SU-DHL-6 (cell line): ENCODE measurements at regions not wholly inside any gene's neighbourhood (a gene's known extent, or its start where the extent isn't known, plus 50 kb on each side); places are given as distances from the start of the nearest gene placed in this dataset.

Experiments used
- H2AFZ ChIP-seq: fragments of 200-600 bp; sonication (generic); 2 replicates; pipeline ENCODE4 v1.6.1; 2014; ENCODE audit warnings: low read depth, mild to moderate bottlenecking, moderate library complexity, mixed read lengths, antibody characterized with exemption, low read length; ENCODE audit not compliant: severe bottlenecking
- H3F3A ChIP-seq: fragments of 200-600 bp; shearing (Covaris generic); 2 replicates; pipeline ENCODE4 v1.6.0; 2016; ENCODE audit warnings: antibody characterized with exemption, mild to moderate bottlenecking; ENCODE audit not compliant: insufficient read depth
- H3K27ac ChIP-seq: fragments of 200-600 bp; sonication (generic); 2 replicates; pipeline ENCODE4 v1.5.1; 2016; ENCODE audit warnings: low read depth, mild to moderate bottlenecking, low read length, moderate library complexity, mixed read lengths
- H3K27me3 ChIP-seq: fragments of 200-600 bp; sonication (generic), shearing (Covaris generic); 2 replicates; pipeline ENCODE4 v1.6.0; 2014; ENCODE audit warnings: mild to moderate bottlenecking, low read length
- H3K36me3 ChIP-seq: fragments of 200-600 bp; sonication (generic); 2 replicates; pipeline ENCODE4 v1.6.1; 2014; ENCODE audit warnings: mild to moderate bottlenecking, low read length, mixed read lengths
- H3K4me2 ChIP-seq: fragments of 300-600, 200-600 bp; shearing (Covaris generic), sonication (generic); 2 replicates; pipeline ENCODE4 v1.6.0; 2014; ENCODE audit warnings: low read length, low read depth, mild to moderate bottlenecking; ENCODE audit not compliant: poor library complexity, severe bottlenecking
- H3K4me3 ChIP-seq: fragments of 200-600 bp; sonication (generic); 2 replicates; pipeline ENCODE4 v1.5.1; 2014; ENCODE audit warnings: antibody characterized with exemption, low read length, mild to moderate bottlenecking, mixed read lengths; ENCODE audit not compliant: insufficient read depth, poor library complexity, severe bottlenecking
- H3K79me2 ChIP-seq: fragments of 200-600 bp; sonication (generic); 2 replicates; pipeline ENCODE4 v1.6.1; 2014; ENCODE audit warnings: mild to moderate bottlenecking, low read length, moderate library complexity; ENCODE audit not compliant: insufficient read depth
- H3K9ac ChIP-seq: fragments of 200-600 bp; sonication (generic); 2 replicates; pipeline ENCODE4 v1.7.0; 2014; ENCODE audit warnings: mild to moderate bottlenecking, low read length
- H3K9me2 ChIP-seq: fragments of 200-600 bp; sonication (generic); replicated peaks from 2 replicates; pipeline ENCODE4 v1.6.1; 2014; ENCODE audit warnings: low read length; ENCODE audit not compliant: insufficient read depth
- H3K9me3 ChIP-seq: fragments of 200-600 bp; sonication (generic); 2 replicates; pipeline ENCODE4 v1.6.1; 2014; ENCODE audit warnings: low read length, mixed read lengths; ENCODE audit not compliant: insufficient read depth
- H4K20me1 ChIP-seq: fragments of 200-600 bp; sonication (generic); 2 replicates; pipeline ENCODE4 v1.6.1; 2014; ENCODE audit warnings: low read depth, mild to moderate bottlenecking, antibody characterized with exemption, low read length, moderate library complexity, mixed read lengths
- CTCF ChIP-seq: fragments of 200-600 bp; sonication (generic); IDR thresholded peaks from one replicate; pipeline ENCODE4 v1.5.1; 2017; ENCODE audit warnings: antibody characterized with exemption, mild to moderate bottlenecking, low read length, moderate library complexity; ENCODE audit not compliant: insufficient read depth, poor library complexity, severe bottlenecking
- EZH2phosphoT487 ChIP-seq: fragments of 200-600 bp; sonication (generic), shearing (Covaris generic); conservative IDR thresholded peaks from 2 replicates; pipeline ENCODE4 v1.6.1; 2018; ENCODE audit warnings: mild to moderate bottlenecking, antibody characterized with exemption, low read length, moderate library complexity, mixed read lengths

- H3K36me3 ChIP-seq: no peaks in the 10 kb centered on the region
- no peaks in the 10 kb centered on the region for H3K9me2 ChIP-seq
Measured at GRCh38 chr3:15932348-15933300, 134.8 kb upstream of the ANKRD28 start.

GRCh38 chr3:15933439-15934139 is 135.8 kb upstream of the ANKRD28 start:
- no peak overlapping the region for H3K4me2 ChIP-seq
- no peak overlapping the region for H3K9ac ChIP-seq
- no peaks in the 10 kb centered on the region for H3K9me2 ChIP-seq
- H3K36me3 ChIP-seq: no peaks in the 10 kb centered on the region
- no peaks in the 10 kb centered on the region for H3K79me2 ChIP-seq
- TF ChIP-seq EZH2phosphoT487 (no peak), CTCF (no peak)
- no peak overlapping the region for H2AFZ ChIP-seq
- no peak overlapping the region for H3K27ac ChIP-seq
- no peaks in the 10 kb centered on the region for H4K20me1 ChIP-seq
- no peaks in the 10 kb centered on the region for H3K9me3 ChIP-seq
- no peaks in the 10 kb centered on the region for H3F3A ChIP-seq
- no peak overlapping the region for H3K4me3 ChIP-seq
- H3K27me3 ChIP-seq: no peaks in the 10 kb centered on the region

More at GRCh38 chr3:15932348-15933300, 134.8 kb upstream of the ANKRD28 start:
- Histone ChIP-seq H3K79me2 (no peaks in the 10 kb centered on the region), H3K9me3 (no peaks in the 10 kb centered on the region), H4K20me1 (no peaks in the 10 kb centered on the region), H3K9ac (no peak overlapping the region), H2AFZ (no peak overlapping the region), H3K27me3 (no peaks in the 10 kb centered on the region), H3K27ac (no peak overlapping the region), H3K4me3 (no peak overlapping the region), H3F3A (no peaks in the 10 kb centered on the region), H3K4me2 (no peak overlapping the region)
- no peak for TF ChIP-seq EZH2phosphoT487
- no peak for TF ChIP-seq CTCF

- H3K4me3 ChIP-seq: no peak overlapping the region
- H3K9me2 ChIP-seq: no peaks in the 10 kb centered on the region
- no peaks in the 10 kb centered on the region for H3F3A ChIP-seq
- no peak overlapping the region for H3K27ac ChIP-seq
- H3K9me3 ChIP-seq: no peaks in the 10 kb centered on the region
- H3K27me3 ChIP-seq: no peaks in the 10 kb centered on the region
- H4K20me1 ChIP-seq: no peaks in the 10 kb centered on the region
- H2AFZ ChIP-seq: no peak overlapping the region
- no peaks in the 10 kb centered on the region for H3K36me3 ChIP-seq
- TF ChIP-seq EZH2phosphoT487 (no peak), CTCF (no peak)
- H3K79me2 ChIP-seq: no peaks in the 10 kb centered on the region
- no peak overlapping the region for H3K4me2 ChIP-seq
- H3K9ac ChIP-seq: no peak overlapping the region
Measured at GRCh38 chr3:15934389-15935195, 136.8 kb upstream of the ANKRD28 start.
